ENCODE measurements at regions not wholly inside any gene's neighbourhood (a gene's known extent, or its start where the extent isn't known, plus 50 kb on each side); places are given as distances from the start of the nearest gene placed in this dataset.

DNA sequence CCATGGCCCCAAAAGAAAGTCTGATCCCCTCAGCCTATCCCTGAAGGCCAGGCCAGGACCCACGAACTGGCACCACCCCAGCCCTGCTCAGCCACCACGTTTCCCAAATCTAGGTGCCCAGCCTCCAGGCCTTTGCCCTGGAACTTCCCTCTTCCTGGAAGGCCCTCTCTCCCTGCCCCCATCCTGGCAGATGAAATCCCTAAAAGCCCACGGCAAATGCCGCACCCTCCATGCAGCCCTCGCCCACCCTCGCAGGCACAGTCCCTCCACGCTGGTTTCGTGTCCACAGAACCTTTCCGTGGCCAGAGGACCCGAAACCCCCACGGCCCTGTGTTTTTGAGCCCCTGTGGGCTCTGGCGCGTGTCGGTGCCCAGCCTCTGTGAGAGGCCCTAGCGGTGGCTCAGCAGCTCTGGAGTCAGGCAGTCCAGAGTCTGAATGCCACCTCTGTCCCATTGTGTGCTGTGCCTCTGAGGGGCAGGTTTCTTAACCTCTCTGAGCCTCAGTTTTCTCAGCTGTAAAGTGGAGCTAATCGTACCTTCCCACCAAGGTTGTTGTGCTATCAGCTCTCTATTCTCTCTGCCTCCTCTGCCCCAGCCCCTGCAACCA lies 138.5 kb upstream of the IQSEC1 start:
- DNase-seq (ENCODE audit: low spot score) (no peak), ATAC-seq (peak; percentile 21)

DNA sequence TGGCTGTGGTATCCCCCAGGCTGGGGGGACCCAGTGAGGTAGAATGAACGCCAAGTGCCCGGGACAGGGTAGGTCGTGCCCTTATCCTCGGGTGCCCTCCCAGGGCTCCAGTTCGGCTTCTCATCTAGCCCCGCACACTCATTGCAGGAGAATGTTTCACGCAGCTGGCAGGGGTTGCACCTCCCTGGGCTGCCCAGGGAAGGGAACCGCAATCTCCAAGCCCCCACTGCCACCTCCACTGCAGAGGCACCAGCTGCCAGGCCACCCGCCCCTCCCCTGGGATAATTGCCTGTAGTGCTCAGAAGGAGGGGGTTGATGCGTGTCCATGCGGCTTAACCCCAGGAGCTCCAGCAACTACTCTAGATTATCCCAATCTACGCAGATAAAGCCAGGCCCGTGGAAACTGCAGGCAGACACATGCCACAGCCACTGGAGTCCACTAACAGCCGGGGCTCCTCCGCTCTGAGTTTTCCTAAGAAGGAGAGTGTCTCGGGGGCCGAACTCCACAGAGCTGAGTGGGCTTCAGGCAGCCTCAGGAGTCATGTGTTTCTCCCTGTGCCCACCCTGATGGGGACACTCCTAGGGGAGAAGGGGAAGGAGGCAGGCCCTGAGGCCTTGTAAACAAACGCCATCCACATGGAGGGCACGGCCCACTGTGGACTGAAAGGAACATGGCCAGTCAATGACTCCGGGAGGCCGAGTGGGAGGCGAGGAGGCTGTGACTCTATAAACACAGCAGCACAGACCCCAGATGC lies 137.2 kb upstream of the IQSEC1 start:
- DNase-seq (ENCODE audit: low spot score): no peak
- ATAC-seq: no peak

DNA sequence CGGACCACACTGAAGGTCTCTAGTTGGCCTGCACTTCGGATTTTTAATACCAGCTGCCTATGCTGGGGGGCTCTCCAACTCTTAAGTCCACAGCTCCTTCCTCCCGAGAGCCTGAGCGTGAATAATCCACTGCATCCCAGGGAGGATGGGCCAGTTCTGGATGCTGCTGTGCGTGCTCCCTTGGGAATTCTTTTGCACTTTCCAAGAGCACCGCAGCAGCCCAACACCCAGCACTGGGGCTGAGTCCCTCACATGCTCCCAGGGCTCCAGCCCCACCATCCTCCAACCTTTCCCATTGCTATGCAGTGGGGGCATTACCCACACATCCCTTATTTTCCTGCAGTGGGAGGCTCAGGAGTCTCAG lies 136.4 kb upstream of the IQSEC1 start:
- ATAC-seq (no peak), DNase-seq (ENCODE audit: low spot score) (no peak)

DNA sequence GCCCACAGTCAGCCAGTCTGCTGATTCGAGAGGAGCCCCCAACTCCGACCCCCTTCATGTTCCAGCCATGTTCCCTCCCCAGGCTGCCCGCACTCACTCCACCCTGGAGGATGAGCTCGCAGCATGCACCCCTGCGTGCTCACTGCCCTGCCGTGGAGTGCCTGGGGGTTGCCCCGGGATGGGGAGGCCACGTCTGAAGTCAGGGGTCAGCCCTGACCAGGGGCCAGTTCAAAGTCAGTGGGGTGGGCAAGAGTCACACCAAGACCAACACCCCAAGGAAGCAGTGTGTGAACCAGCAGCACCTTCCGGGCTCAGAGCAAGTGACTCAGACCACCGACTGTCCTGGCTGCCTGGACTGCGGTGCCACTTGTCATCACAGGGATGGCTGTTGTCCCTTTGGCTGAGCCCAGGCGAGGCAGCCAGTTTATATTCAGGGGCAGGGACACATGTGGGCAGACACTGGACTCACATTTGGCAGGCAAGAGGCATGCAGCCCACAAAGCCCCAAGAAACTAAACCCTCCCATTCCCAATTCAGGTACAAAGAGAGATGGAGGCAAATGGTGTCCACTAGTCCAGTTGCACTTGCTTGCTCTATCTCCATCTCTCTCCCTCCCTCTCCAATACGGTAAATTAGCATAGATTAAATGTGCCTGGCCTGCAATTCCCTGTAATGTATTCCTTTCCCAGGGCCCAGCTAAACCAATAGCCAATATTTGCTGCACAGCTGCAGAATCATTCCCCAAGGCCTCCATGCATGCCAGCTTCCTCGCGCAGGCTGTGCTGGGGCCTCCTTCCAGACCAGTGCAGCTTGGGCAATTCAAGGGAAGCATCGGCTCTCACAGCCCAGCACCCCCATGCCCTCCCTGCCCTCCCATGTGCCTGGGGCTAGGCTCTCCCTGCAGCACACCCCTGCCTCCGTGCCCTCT lies 135.7 kb upstream of the IQSEC1 start:
- ATAC-seq: no peak
- no peak for DNase-seq (ENCODE audit: low spot score)

DNA sequence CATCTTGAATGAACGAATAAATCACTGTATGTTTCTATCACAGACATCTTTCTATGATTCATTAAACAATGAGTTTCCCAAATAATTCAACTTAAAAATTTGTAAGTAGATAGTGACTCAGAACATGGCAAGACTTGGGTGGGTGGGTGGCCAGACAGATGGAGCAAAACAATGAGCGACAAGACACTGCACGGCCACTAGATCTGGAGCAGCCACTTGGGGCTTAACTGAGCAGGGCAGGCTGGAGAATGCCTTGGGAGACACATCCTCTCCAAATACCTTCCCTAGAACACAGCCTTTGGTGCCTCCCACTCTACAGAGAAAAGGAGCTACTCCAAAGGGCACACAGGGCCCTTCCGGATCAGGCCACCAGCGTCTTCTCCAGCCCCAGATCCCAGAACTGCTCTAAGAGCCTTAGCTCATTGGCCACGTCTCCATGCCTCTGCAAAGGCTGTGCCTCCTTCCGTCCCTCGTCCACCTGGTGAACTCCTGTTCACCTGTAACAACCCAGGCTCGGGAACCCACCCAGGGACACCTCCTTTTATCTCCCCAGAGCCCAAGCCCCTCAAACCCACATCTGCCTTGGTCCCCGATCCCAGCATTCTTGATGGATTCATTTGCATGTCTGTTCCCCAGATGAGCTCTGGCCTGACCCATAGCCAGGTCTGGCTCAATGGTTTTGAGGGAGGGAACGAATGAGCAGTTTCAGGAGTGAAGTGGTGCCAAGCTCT lies 134.9 kb upstream of the IQSEC1 start:
- ATAC-seq (no peak), DNase-seq (ENCODE audit: low spot score) (no peak)

DNA sequence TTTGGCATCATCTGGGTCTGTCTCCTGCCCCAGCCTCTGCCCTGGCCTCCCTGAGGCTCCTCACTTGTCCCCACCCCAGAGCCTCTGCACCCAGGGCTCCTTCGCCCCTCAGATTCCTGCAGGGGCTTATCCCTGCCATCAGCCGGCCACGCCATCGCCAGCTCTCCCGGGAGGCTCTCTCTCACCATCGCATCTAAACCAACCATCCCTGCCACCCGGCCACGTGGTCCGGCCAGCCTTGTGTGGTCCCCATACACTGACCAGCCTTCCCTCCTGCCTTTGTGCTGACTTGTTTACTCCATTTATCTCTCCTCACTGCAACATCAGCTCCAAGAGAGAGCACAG lies 134.3 kb upstream of the IQSEC1 start:
- no peak for ATAC-seq
- DNase-seq (ENCODE audit: low spot score): no peak

DNA sequence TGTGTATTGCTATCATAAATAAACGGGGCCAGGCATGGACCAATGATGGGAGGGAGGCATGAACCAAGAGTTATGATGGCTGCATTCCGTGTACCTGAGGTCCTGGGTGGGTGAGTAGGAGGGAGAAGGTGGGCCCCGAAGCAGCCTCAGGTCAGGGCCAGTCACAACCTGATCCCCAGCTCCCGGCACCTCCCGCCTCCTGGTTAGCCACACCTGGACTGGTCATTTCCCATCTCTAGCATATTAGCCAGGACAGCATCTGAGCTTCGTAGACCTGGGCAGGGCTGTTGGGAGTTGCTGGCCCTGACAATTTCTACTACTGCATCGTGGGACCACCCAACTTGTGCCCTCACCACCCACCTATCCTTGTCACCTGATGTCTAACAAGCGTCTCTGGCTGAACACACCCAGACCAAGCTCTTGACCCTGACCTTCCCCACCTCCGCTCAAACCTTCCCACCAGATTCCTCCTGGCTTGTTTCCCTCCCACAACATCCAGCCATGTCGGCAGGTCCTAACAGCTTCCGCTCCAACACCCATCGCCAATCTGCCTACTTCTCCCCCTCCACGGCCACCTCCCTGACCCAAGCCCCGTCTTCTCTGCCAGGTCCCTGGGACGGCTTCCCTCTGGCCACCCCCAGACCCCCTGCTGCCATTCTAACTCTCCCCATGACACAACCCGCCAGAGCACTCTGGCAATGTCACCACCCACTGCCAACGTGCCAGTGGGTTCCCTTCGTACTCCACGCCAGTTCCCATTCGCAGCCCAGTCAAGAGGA lies 133.8 kb upstream of the IQSEC1 start:
- DNase-seq (ENCODE audit: low spot score): no peak

DNA sequence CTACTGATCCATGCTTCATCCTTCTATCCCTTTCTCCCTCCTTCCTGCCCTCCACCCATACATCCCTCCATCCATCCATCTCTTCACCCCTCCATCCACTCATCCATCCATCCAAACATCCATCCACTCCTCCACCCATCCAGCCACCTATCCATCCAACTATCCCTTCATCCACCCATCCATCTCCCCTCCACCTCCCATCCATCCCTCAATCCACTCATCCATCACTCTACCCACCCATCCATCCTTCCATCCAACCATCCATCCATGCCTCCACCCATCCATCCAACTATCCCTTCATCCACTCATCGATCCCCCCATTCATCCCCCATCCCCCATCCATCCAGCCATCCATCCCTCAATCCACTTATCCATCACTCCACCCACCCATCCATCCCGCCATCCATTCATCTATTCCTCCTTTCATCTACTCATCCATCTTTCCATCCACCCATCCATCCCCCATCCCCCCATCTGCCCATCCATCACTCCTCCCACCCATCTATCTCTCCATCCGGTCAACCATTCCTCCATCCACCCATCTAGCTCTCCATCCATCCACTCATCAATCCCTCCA lies 132.4 kb upstream of the IQSEC1 start:
- DNase-seq (ENCODE audit: low spot score): no peak
- no peak for ATAC-seq

More for the DNA sequence above, 133.8 kb upstream of the IQSEC1 start:
- no peak for ATAC-seq

DNA sequence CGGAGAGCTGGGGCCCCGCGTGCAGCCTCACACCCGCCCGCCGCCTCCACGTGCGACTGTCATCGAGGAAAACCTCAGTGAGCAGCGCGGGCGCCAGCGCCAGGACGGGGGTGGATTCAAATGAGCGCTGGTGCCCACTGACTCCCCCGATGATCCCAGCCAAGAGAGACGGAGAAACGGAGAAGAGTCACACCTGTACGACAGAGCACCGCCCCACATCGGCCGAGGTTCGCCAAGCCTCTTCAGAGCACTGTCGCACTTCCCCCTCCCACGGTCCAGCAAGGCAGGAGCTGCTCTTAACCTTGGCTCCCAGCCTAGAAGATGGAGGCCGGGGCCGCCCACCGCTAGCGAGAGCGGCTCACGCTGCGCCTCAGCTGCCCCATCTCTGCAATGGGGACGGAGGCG lies 130.9 kb upstream of the IQSEC1 start:
- DNase-seq (ENCODE audit: low spot score): no peak

DNA sequence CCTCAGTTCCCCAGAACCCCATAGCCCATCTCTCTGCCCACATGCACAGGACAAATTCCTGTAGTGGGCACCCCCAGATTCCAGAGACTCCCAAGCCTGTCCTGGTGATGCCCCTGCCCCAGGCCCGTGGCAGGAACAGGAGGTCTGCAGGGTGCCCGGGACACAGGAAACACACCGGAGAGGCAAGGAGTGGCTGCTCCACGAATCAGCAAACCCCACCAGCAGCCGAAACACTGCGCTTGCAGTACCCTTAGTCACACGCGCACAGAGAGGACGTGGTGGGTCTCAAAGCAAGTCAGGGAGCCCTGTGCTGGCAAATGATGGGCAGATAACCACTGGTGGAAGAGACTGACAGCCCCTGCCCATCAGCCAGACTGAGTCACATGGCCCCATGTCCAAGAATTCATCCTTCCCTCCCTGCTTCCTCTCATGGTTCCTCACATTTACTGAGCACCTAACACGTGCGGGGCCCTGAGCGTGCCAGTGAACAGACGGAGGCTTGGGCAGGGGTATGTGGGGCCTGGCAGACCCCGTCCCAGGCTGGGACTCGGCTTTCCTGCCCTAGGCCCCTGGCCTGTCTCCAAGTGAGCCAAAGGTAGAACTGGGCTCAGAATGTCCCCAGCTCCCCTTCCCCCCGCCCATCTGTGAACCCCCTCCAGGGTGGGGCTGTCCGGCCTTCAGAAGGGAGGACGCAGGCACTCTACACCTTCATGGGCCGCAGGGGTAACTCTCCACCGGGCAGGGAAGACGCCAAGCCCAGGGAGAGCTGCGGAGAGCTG lies 130.4 kb upstream of the IQSEC1 start:
- ATAC-seq (no peak), DNase-seq (ENCODE audit: low spot score) (peak; percentile 39)

More for the DNA sequence above, 130.9 kb upstream of the IQSEC1 start:
- no peak for ATAC-seq

DNA sequence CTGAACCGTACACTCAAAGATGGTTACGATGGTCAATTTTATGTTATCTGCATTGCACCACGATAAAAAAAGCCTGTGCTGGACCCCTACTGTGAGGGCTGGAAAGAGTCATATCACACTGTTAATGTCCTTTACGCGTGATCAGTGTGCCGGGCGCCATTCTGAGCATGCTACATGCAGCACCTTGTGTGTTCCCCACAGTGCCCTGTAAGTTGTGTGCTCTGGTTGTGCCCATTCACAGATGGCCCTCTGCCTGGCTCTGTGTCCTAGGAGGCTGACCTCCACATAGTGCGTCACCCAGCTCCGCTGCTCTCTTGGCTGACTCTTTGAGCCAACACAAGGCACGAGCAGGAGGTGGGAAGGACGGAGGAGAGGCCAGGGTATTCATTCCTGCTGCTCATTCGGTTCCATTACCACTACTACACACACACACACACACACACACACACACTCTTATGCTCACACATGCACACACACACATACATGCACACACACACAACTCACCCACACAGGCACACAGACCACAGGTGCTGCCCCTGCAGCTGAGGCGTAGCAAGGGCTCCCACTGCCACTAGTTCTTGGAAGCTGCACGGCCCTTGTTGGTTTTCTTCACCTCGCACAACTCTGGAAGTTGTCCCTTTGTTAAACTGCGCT lies 129.6 kb upstream of the IQSEC1 start:
- ATAC-seq (peak; percentile 48), DNase-seq (ENCODE audit: low spot score) (peak; percentile 49)

DNA sequence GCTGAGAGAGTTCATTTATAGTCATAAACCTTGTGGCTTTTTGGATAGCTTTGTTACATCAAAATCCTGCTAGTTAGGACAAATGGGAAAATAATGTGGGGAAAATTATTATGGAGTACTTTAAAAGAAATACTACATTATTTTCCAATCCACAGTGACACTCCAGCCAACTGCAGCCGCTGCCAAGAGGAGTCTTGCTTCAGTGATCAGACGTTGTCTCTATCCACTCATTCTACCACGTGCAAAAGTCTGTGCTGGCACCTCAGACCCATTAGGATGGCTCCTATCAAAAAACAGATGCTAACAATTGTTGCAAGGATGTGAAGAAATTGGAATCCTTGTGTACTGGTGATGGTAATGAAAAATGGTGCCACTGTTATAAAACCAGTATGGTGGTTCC lies 128.6 kb upstream of the IQSEC1 start:
- ATAC-seq (no peak), DNase-seq (ENCODE audit: low spot score) (peak; percentile 36)

DNA sequence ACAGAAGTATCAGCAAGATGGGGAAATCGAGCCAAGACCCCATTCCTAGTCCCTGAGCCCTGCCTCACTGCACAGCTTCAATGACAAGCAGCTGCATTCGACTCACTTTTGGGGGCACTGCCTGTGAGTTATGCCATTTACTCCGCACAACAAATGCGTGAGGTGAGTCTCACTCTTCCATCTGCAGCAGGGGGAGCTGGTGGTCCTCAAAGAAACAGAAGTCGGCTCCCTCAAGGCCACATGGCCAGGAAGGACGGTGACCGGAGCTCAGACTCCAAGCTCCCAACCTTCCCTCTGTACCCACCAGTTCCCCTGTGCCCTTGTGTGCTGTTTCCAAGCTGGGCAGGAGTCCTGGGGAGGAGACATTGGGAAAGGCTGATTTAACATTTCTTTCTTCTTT lies 127.7 kb upstream of the IQSEC1 start:
- no peak for DNase-seq (ENCODE audit: low spot score)
- no peak for ATAC-seq

DNA sequence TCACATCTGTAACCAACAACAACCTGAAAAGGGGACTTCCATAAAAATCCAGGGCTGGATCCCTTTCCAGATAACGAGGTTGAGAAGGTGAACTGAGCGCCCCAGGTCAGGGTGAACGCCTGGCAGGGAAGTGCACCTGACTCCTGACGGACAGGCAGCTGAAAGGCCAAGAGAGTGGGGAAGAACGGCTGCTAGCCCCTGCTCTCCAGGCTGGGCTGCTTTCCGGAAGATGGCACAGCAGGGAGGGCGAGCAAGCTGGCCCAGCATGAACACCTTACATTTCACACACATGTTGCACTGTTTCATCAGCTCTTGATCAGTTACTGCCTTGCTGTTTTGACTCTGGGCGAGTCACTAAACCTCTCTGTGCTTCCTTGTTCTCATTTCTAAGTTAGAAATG lies 127.2 kb upstream of the IQSEC1 start:
- ATAC-seq (no peak), DNase-seq (ENCODE audit: low spot score) (peak; percentile 34)

DNA sequence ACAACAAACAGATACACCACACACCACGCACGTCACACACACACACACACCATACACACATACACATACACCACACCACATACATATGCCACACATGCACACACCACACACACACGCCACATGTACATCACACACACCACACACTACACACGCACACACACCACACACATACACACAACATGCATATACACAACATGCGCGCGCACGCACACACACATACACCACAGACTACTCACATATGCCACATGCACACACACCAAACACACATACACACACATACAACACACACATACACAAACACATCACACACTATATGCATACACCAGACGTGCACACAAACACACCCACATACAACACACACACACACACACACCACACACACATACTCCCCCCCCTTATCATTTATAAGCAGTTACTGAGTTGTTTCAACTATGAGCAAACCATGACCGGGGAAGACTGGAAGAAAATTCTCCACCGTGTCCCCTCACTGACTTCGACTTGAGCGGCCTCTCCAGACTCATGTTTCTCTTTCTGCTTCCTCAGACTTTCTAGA lies 126.7 kb upstream of the IQSEC1 start:
- DNase-seq (ENCODE audit: low spot score) (peak; percentile 33), ATAC-seq (no peak)

DNA sequence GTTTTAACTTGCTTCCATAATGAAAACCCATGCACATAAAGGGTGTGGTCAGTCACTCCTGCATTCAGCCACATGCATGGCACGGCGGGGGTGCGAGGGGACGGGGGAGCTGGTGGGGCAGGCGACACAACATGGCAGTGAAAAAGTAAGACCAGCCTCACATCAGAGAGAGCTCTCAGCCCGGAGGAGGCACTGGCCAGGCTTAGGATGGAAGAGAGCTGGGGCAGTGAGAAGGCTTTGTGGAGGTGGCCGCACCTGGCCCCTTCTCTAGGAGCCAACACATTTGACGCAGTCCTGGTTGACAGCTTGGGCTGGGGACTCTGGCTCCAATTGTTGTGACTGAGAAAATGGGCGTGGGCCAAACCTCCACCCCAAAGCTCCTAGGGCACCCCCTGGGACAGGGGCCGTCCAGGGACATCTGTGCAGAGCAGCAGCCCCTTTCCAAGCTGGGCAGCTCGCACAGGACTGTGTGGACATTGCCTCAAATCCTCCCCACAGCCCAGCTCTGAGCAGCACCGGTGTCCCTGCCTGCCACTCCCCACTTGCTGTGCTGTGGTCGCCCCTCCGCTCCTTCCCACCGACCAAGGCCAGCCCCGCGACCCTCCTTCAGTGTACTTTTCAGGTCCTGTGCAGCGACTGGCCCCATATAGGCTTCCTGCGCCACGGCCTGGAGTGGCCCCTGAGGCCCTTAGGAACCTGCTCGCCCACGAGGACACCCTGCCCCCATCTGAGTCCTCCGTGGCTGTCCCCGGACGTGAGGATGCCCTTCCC lies 126.0 kb upstream of the IQSEC1 start:
- DNase-seq (ENCODE audit: low spot score) (peak; percentile 42), ATAC-seq (no peak)

DNA sequence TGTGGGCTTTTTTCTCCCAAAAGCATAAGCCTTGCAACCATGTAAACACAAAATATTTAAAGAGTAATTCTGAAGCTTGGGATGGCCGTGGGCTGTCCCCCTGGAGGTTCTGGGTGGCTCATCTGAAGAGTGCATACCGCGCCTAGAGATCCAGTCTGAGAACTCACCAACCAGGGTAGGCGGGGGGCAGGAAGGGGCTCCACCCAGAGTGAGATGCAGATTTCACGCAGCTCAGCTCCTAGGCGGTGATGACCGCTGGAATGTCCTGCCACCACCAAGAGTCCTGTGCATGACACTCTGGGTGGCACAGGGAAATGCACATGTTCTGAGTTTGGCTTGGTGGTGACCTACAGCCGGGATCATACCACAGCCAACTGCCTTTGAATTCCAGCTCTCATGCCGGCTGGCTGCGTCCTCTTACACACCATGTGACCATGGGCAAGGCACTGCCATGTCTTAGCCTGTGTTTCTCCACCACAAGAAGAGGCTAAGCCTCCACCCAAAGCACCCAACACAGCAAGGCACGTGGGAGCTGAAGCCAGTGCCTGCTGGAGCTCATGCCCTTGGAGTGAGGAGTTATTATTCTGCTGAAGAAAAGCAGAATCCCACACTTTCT lies 125.1 kb upstream of the IQSEC1 start:
- ATAC-seq: peak; percentile 15
- DNase-seq (ENCODE audit: low spot score): peak; percentile 44

All from left lobe of liver (tissue), 2 donors.